A673 (cell line): ENCODE measurements at regions not wholly inside any gene's neighbourhood (a gene's known extent, or its start where the extent isn't known, plus 50 kb on each side); places are given as distances from the start of the nearest gene placed in this dataset.

Experiments used
- BruUV-seq: library from RNA; stranded (reverse); fragments of 400-500 nt; replicated peaks from 2 replicates; lab custom pipeline; 2021; lab: Mats Ljungman, UMichigan
- CTCF ChIA-PET: fragments of 300-600 bp; sonication (Branson Sonifier 250); formaldehyde crosslinking; loops from one replicate; lab custom pipeline; 2022; ENCODE audit warnings: antibody characterized with exemption; lab: Charles Lee
- POLR2A ChIA-PET: fragments of 300-600 bp; sonication (Branson Sonifier 250); formaldehyde crosslinking; loops from one replicate; lab custom pipeline; 2022; ENCODE audit warnings: antibody characterized with exemption; ENCODE audit not compliant: low non-redundant PET; lab: Charles Lee
- DNase-seq: peaks from one replicate; pipeline ENCODE4 v3.0.0-alpha.2; 2015; ENCODE audit warnings: low spot score
- H3K27ac ChIP-seq: fragments of 200-600 bp; sonication (generic); 2 replicates; pipeline ENCODE4 v1.5.1; 2016; ENCODE audit warnings: mixed run types, low read depth, mild to moderate bottlenecking, mixed read lengths, antibody characterized with exemption, low read length; ENCODE audit not compliant: poor library complexity, severe bottlenecking
- H3K27me3 ChIP-seq: fragments of 200-600 bp; sonication (generic); replicated peaks from 2 replicates; pipeline ENCODE4 v1.6.1; 2017; ENCODE audit warnings: mixed run types, low read depth, mild to moderate bottlenecking, mixed read lengths, antibody characterized with exemption, low read length; ENCODE audit not compliant: insufficient read depth, poor library complexity
- H3K36me3 ChIP-seq: fragments of 200-600 bp; sonication (generic); 2 replicates; pipeline ENCODE4 v1.6.1; 2016; ENCODE audit warnings: mixed run types, mild to moderate bottlenecking, mixed read lengths, antibody characterized with exemption, low read length; ENCODE audit not compliant: insufficient read depth, poor library complexity, severe bottlenecking
- H3K4me1 ChIP-seq: fragments of 200-600 bp; sonication (generic); 2 replicates; pipeline ENCODE4 v1.6.1; 2017; ENCODE audit warnings: mixed run types, mild to moderate bottlenecking, mixed read lengths, antibody characterized with exemption, low read length; ENCODE audit not compliant: insufficient read depth, poor library complexity, severe bottlenecking
- H3K4me3 ChIP-seq: fragments of 200-600 bp; sonication (generic); 2 replicates; pipeline ENCODE4 v1.5.1; 2016; ENCODE audit warnings: low read depth, mixed run types, mild to moderate bottlenecking, mixed read lengths, low read length; ENCODE audit not compliant: poor library complexity, severe bottlenecking
- H3K9me3 ChIP-seq: fragments of 200-600 bp; sonication (generic); 2 replicates; pipeline ENCODE4 v1.6.1; 2016; ENCODE audit warnings: mixed run types, low read depth, mild to moderate bottlenecking, mixed read lengths, antibody characterized with exemption, low read length; ENCODE audit not compliant: poor library complexity, severe bottlenecking
- EZH2 ChIP-seq: fragments of 200-600 bp; sonication (generic); IDR thresholded peaks from 2 replicates; pipeline ENCODE4 v1.6.1; 2017; ENCODE audit warnings: borderline replicate concordance, low read depth, mild to moderate bottlenecking, mixed read lengths, antibody characterized with exemption, low read length; ENCODE audit not compliant: poor library complexity, severe bottlenecking
- intact Hi-C: fragments of 100-400 bp; cut with micrococcal nuclease; formaldehyde crosslinking; loops from one replicate; pipeline ENCODE4 v1.10.0; 2022; ENCODE audit not compliant: unreplicated experiment
- TF ChIP-seq, protein P1 (sequence below): fragments of 300-800, 200-600 bp; sonication (generic); conservative IDR thresholded peaks from 2 replicates; pipeline ENCODE4 v1.5.1; 2017; ENCODE audit warnings: low read depth, mild to moderate bottlenecking, antibody characterized with exemption, low read length, moderate library complexity, mixed read lengths

DNA sequence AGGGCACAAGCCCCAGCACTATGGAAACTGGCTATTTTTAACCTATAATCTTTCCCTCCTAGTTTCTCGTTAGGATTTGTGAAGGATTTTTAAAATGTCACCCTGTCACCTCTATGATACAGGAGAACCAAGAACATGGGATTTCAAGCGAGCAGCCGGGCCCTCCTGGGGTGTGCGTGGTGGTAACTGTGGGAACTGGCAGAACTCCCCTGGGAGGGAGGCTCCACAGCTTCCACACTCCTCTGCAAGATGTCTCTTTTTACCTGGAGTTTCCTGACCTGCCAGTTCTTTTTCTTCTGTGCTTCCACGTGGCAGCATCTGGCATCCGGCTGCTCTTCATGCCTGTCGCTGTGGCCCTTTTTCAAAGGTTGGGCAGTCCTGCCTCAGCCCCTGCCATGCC is 386.3 kb upstream of the MYT1L start:
- POLR2A ChIA-PET = no interaction called here
- BruUV-seq = no TSS peak
- CTCF ChIA-PET = no interaction called here
- Histone ChIP-seq H3K9me3 (no peaks in the 10 kb centered on the region), H3K4me3 (no peak overlapping the region), H3K27ac (no peak overlapping the region), H3K27me3 (peaks cover 20% of the 10 kb centered on the region), H3K36me3 (no peaks in the 10 kb centered on the region), H3K4me1 (no peaks in the 10 kb centered on the region)
- no peak for DNase-seq
- TF ChIP-seq, protein P1, sequence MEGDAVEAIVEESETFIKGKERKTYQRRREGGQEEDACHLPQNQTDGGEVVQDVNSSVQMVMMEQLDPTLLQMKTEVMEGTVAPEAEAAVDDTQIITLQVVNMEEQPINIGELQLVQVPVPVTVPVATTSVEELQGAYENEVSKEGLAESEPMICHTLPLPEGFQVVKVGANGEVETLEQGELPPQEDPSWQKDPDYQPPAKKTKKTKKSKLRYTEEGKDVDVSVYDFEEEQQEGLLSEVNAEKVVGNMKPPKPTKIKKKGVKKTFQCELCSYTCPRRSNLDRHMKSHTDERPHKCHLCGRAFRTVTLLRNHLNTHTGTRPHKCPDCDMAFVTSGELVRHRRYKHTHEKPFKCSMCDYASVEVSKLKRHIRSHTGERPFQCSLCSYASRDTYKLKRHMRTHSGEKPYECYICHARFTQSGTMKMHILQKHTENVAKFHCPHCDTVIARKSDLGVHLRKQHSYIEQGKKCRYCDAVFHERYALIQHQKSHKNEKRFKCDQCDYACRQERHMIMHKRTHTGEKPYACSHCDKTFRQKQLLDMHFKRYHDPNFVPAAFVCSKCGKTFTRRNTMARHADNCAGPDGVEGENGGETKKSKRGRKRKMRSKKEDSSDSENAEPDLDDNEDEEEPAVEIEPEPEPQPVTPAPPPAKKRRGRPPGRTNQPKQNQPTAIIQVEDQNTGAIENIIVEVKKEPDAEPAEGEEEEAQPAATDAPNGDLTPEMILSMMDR = no peak
- TF ChIP-seq EZH2 = no peak
- intact Hi-C loops = no loop called here

DNA sequence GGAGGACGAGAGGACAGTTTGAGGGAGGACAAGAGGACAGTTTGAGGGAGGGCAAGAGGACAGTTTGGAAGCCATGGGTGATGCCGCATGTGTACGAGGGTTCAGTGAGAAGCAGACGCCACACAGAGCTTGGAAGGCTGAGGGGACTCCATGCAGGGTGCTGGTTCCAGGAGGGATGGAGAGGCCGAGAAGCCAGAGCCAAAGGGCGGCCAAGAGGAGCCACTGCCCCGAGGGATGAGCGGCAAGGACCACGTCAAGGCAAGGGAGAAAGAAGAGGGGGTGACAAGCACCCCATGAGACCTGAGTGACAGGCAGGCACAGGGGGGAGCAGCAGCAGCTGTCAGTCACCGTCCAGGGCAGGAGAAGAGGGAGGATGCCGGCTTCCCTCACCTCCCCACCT is 385.7 kb upstream of the MYT1L start:
- H3K27ac ChIP-seq = no peak overlapping the region
- no peaks in the 10 kb centered on the region for H3K9me3 ChIP-seq
- intact Hi-C loops = no loop called here
- CTCF ChIA-PET = no interaction called here
- DNase-seq = no peak
- POLR2A ChIA-PET = no interaction called here
- no peaks in the 10 kb centered on the region for H3K36me3 ChIP-seq
- H3K27me3 ChIP-seq = peaks cover 26% of the 10 kb centered on the region
- H3K4me3 ChIP-seq = no peak overlapping the region
- no TSS peak for BruUV-seq
- no peaks in the 10 kb centered on the region for H3K4me1 ChIP-seq
- no peak for TF ChIP-seq EZH2
- TF ChIP-seq, protein P1 = no peak

DNA sequence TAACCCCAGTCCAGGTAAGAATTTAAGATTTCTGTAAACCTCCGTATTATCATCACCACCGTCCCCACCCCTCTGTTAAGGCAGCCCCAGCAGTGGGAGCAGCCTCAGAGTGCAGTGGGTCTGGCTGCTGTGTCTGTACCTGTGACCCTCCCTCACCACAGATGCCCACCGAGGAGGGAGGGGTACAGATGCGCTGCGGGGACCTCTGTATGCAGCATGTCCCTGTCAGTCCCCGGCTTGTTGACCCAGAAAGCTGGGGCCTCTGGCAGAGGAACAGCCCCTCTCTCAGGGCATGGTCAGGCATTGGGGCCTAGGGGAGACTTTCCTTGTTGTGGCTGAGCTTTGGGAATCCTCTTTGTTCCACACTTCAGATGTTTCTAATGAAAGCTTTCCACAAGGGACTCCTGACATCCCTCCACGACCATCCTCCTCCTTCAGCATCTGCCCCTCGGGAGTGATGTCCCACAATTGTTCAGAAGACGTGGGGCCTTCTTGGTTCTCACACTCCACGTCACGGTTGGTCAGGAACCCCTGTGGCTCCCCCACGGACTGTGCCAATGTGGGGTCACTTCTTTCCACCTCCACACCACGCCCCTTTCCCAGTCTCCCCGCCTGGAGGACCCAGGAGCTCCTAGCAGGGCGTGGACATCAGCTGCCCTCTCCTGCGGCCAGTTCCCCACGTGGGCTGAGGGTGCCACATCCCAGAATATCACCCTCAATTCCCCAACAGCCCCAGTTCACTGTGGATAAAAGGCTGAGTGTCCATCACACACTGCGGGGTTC is 384.2 kb upstream of the MYT1L start:
- no peaks in the 10 kb centered on the region for H3K4me1 ChIP-seq
- peaks cover 39% of the 10 kb centered on the region for H3K27me3 ChIP-seq
- ChIA-PET CTCF (no interaction called here), POLR2A (no interaction called here)
- no peak overlapping the region for H3K27ac ChIP-seq
- H3K36me3 ChIP-seq = no peaks in the 10 kb centered on the region
- TF ChIP-seq, protein P1 = no peak
- no peak for TF ChIP-seq EZH2
- BruUV-seq = no TSS peak
- H3K4me3 ChIP-seq = no peak overlapping the region
- no peak for DNase-seq
- no peaks in the 10 kb centered on the region for H3K9me3 ChIP-seq
- intact Hi-C loops = no loop called here
